Right hindlimb (tissue), 1 donor: ENCODE measurements at regions not wholly inside any gene's neighbourhood (a gene's known extent, or its start where the extent isn't known, plus 50 kb on each side); places are given as distances from the start of the nearest gene placed in this dataset.
"Not testable (repeated sequence)": the region's sequence is repeated elsewhere in the genome, so short reads cannot be mapped to it uniquely, and the experiment has no call there.

ENCODE experiments used
- DNase-seq: peaks from one replicate; pipeline ENCODE4 v3.0.0-alpha.2; 2018

DNA sequence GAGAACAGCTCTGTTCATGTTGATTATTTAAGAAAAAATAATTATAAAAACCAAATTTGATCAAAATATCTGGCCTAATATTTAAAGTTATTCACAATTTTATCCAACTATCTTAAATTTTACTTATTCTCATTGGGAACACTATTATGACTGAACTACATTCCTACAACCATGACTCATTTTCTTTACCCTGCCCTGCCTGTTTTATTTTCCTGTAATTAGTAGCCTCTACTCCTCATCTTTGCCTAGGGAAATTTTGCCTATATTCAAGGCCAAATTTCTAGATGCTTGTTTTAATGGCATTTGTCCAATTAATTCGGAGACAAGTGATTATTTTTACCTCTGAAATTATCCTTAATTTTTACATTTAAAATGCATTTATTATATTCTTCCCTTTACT, 289.7 kb upstream of the TMEM229A start:
- no peak for DNase-seq

DNA sequence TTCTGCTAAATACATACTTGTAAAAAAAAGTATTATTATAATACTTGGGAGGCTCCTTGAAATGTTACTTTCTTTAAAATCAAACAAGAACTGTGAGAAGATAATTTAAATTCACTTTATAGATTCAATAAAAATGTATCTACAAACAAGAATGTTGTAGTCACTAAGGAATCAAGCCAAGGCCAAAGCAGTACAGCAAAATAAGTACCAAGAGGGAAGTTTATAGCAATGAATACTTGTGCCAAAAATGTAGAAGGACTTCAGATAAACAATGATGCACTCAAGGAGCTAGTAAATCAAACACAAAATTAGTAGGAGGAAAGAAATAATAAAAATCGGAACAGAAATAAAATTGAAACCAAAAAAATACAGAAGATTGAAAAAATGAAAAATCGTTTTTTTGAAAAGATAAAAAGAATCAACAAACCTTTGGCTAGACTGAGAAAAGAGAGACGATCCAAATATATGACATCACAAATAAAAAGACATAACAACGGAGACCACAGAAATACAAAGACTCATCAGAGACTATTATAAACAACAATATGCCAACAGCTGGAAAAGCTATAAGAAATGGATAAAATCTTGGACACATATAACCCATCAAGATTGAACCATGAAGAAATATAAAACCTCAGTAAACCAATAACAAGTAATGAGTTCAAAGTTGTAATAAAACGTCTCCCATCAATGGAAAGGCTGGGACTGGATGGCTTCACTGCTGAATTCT, 286.0 kb upstream of the TMEM229A start:
- DNase-seq, result no peak

DNA sequence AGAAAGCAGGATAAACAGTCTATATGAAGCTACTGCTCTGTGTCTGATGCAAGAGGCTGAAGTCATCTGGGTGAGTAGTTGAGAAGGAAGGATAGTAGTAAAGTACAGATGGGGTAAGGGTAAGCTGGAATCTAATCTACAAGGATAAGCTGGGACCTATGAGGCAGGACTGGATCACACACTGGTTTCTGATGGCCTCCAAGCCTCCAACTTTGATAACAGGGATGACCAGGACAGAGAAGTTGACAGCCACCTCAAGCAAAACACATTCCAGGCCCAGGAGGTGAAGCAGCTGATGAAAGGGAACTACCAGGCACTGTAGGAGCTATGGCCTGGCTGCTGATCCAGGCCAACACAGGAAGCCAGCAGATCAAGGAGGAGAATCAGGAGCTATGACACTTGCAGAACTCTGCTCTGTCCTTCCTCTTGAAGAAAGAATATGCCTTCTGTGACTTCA, 278.1 kb upstream of the TMEM229A start:
- DNase-seq, result no peak

DNA sequence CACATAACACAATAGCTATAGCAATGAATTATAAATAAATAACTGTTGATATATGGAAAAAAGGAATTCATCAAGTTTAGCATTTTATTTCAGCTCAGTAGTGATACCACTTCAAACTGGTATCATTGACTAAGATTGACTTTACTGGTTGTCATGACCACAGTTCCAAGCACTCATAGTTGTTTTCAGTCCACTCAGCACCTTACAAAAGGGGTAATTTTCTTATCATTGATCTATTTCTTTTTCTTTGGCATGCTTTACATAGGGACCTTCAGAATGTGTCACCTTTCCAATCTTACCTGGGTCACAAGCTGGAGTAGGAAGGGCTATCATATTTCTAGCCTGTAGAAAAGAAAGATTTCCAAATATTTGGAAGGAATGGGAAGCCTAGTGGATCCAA, 275.5 kb upstream of the TMEM229A start:
- DNase-seq, result no peak

- DNase-seq, result no peak
These were observed 262.4 kb upstream of the TMEM229A start for GRCh38 chr7:124295289-124295688.

- DNase-seq, result no peak
These were observed 252.1 kb upstream of the TMEM229A start for GRCh38 chr7:124284937-124285336.

- no peak for DNase-seq
These were observed 243.2 kb upstream of the TMEM229A start for GRCh38 chr7:124276005-124276622.

DNA sequence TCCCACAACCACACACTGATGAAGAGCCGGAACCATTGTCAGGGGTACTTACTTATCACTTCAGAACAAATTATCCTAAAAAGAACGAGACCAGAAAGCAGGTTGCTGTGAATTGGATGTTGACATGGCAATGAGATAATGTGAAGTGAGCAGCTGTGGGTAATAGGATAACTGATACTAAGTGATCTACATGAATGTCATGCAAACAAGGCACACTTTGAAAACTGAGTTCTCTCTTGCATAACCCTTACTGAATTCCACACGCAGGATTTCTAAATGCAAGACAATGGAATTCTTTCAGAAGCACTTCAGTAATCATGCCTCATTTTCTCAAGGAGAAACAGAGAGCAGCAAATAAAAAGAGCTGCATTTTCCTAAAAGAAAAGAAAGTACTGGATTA, 242.5 kb upstream of the TMEM229A start:
- DNase-seq, result no peak

GRCh38 chr7:124269774-124270173, 236.9 kb upstream of the TMEM229A start:
- no peak for DNase-seq

- no peak for DNase-seq
These were observed 234.3 kb upstream of the TMEM229A start for GRCh38 chr7:124267154-124267553.

DNA sequence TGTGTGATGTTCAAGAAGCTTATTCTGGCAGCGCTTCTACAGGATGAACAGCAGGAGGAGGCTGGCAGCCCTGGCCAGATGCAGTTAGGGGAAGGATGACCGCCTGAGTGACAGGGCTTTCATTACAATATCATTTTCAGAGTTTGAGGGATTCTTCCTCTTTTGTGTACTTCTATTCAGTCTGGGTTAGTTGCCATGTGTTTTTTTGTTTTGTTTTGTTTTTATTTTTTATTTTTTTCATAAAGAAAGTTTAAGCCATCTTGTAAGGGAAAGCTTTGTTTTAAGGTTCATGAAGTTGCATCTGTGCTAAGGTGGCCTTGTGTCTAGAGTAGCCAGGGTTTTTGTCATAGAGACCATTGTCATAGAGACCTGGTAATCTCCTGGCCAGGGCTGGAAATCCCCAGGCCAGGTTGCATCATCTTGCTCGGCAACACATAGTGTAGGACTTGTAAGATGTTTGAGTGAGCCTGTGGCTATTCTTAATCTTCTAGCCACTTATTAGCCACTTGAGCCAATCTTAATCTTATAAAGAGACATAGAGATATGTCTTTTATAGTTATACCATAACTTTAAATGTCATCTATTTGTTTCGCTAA, 230.5 kb upstream of the TMEM229A start:
- DNase-seq, result no peak

- no peak for DNase-seq
These were observed 228.8 kb upstream of the TMEM229A start for GRCh38 chr7:124261710-124262109.

GRCh38 chr7:124257638-124258308, 224.9 kb upstream of the TMEM229A start:
- DNase-seq, result no peak

DNA sequence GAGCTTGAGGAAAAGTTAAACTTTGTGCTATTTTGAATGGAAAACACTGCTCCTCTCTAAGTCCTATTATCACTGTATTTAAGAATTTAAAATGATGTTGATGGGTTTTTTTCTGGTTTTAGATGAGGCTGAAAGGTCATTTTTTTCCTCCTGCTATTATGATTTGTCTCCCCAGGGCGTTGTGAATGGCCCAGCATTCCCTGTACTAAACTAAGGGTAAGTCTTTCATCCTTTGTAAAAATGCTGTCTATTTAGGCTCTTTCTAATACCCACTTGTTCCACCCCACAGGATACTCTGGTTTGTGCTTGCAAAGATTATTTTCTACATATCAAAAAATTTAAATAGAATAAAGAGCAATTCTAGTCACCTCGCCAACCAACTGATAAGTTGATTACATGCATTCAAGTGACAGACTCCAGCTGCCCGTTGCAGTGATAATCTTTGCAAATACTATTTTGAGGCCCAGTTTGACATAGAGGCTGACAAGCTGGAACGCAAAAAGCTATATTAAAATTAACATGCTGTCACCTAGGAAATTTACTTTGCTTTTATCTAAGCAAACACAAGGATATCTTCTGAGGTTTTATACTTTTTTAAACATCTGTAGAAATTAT, 222.3 kb upstream of the TMEM229A start:
- no peak for DNase-seq

- no peak for DNase-seq
These were observed 221.5 kb upstream of the TMEM229A start for GRCh38 chr7:124254396-124254795.

GRCh38 chr7:124251636-124252035, 218.8 kb upstream of the TMEM229A start:
- no peak for DNase-seq

DNA sequence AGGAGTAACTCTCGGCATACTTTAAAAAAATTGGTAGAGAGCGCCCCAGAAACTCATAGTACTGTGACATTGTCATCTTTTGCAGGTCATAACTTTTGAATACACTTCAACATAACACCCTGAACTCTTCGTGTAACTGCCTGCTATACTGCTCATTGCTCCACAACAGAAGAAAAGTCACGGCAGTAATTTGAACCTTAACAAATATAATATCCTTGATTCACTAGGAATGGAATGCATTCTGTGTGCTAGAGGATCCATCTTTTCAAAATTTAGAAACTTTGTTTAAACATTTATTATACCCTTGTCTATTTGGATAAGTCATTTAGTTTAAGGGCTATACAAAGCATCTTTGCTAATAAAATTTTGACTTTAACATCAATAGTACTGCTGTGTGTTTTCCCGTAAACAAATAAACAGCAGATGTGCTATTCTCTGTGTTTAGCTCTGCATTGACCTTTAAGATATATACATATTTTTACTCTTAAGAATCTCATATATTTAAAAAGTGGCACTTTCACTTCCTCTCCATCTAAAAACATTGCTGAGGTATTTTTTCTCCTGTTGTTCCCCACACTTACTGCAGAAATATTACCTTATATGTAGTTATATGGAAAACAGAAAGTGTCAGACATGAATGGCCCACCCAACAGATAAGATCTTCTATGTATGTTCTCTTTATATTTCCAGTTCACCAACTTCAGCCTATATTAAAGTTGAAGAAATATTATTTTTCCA, 217.6 kb upstream of the TMEM229A start:
- DNase-seq, result no peak

GRCh38 chr7:124247691-124248090, 214.8 kb upstream of the TMEM229A start:
- no peak for DNase-seq

DNA sequence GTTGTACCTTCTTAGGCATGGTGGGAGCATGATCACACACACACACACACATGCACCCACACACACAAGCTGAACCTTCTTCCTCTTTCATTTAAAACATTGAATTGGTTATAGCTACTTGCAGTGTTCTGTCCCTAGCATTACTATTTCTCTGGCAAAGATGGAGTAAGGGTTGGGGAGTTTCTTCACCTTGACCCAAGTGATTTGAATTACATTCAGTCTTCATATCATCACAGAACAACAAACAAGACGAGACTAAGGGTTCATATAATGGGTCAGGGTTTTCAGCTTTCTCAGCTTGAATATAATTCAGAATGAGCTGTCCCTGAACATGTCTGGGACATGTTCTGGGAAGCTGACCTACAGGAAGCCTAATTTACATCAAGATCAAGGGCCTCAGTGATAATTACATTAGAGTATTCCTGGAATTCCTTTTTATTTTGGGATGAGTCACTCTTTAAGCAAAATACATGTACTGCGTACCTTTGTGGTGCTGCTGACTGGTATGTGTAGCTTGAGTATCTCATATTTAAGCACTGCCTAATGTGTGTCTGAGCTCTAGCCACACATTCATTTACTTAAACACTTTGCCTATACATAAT, 213.5 kb upstream of the TMEM229A start:
- no peak for DNase-seq

- not testable (repeated sequence) for DNase-seq
These were observed 211.6 kb upstream of the TMEM229A start for GRCh38 chr7:124244469-124244868.

DNA sequence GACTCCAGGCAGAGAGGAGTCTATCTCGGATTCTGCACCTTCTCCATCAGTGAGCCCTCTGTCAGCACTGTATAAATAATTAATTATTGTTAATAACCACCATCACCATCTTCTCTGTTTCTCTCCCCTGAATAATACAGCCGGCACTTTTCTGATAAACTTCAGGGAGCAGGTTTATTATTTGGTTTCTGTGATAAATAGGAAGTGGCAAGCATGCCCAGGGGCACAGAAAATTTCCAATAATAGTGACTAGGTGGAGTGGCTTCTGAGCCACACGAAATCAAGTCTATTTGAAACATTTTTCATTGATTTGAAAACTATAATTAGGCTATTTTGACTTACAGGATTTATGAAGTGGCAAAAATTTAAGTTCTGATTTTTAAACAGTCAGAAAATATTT, 186.8 kb upstream of the TMEM229A start:
- no peak for DNase-seq

DNA sequence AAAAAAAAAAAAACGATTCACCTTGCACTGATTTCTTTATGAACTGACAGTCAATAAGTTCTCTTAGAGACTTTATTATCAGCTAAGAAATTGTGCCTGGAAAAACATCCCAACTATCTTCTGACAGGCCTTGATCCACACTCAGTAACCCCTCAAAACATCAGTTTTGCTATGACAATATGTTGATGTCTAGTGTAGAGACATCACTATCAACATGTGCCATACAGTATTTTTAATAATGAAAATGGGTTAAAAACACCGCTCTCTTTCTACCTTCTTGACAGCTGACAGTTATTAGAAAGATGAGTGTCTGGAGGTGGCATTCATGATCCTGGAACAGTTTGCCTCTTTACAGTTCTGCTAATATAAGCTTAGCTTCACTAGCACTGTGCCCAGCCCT, 175.8 kb upstream of the TMEM229A start:
- no peak for DNase-seq
